ENCODE measurements at regions not wholly inside any gene's neighbourhood (a gene's known extent, or its start where the extent isn't known, plus 50 kb on each side); places are given as distances from the start of the nearest gene placed in this dataset.

- no peak for TF ChIP-seq ETS1 (IDR thresholded peaks at IDR 0.05)
- no peak for TF ChIP-seq EZH2phosphoT487 (IDR thresholded peaks at IDR 0.05; ENCODE audit: unreplicated experiment)
- no peak for TF ChIP-seq NANOG (IDR thresholded peaks at IDR 0.05; ENCODE audit: borderline replicate concordance)
These were observed 773.2 kb downstream of the FRK start (continued) for GRCh38 chr6:115287467-115287866.

- Histone ChIP-seq H3K4me2 (no peak overlapping the region), H4K20me1 (replicated peaks; ENCODE audit: insufficient read depth) (no peaks in the 10 kb centered on the region), H2AFZ (no peak overlapping the region), H3K79me2 (replicated peaks; ENCODE audit: insufficient read depth) (no peaks in the 10 kb centered on the region), H3K27me3 (ENCODE audit: insufficient read depth) (no peaks in the 10 kb centered on the region), H3K9me2 (ENCODE audit: insufficient read depth) (peaks cover 4% of the 10 kb centered on the region), H3K4me1 (ENCODE audit: insufficient read depth) (no peaks in the 10 kb centered on the region), H3K27ac (ENCODE audit: low read depth) (no peak overlapping the region), H3K36me3 (ENCODE audit: insufficient read depth) (no peaks in the 10 kb centered on the region), H3K4me3 (no peak overlapping the region), H3F3A (replicated peaks; ENCODE audit: low read depth) (no peaks in the 10 kb centered on the region)
- ATAC-seq: no peak
- Mint-ChIP-seq H3K27me3 (ENCODE audit: insufficient read depth, low read depth, poor library complexity) (no peaks in the 10 kb centered on the region), H3K9me3 (peaks cover 15% of the 10 kb centered on the region), H3K4me1 (no peaks in the 10 kb centered on the region), H3K27ac (no peak overlapping the region), H3K36me3 (ENCODE audit: low read depth) (peaks cover 14% of the 10 kb centered on the region), H3K4me3 (no peak overlapping the region)
- peak; percentile 10 for DNase-seq (ENCODE audit: low spot score)
- TF ChIP-seq NANOG (IDR thresholded peaks at IDR 0.05; ENCODE audit: borderline replicate concordance) (no peak), EZH2 (IDR thresholded peaks at IDR 0.05; ENCODE audit: low read depth, unreplicated experiment) (no peak), POLR2AphosphoS5 (IDR thresholded peaks at IDR 0.05; ENCODE audit: low read depth) (no peak), EZH2phosphoT487 (IDR thresholded peaks at IDR 0.05; ENCODE audit: unreplicated experiment) (no peak), STAT1 (IDR thresholded peaks at IDR 0.05; ENCODE audit: unreplicated experiment) (no peak)
These were observed 783.7 kb downstream of the FRK start for GRCh38 chr6:115276881-115277565.

- H3K4me3 Mint-ChIP-seq: no peak overlapping the region
- Histone ChIP-seq H3K4me1 (ENCODE audit: insufficient read depth) (0 out of 2 replicates have a peak, but pooled peaks cover 7% of the 10 kb centered on the region), H4K20me1 (replicated peaks; ENCODE audit: insufficient read depth) (no peaks in the 10 kb centered on the region), H3K9me2 (ENCODE audit: insufficient read depth) (peaks cover 4% of the 10 kb centered on the region), H2AFZ (no peak overlapping the region), H3K79me2 (replicated peaks; ENCODE audit: insufficient read depth) (no peaks in the 10 kb centered on the region), H3K27ac (ENCODE audit: low read depth) (no peak overlapping the region), H3K4me2 (no peak overlapping the region), H3K4me3 (no peak overlapping the region), H3K27me3 (ENCODE audit: insufficient read depth) (no peaks in the 10 kb centered on the region), H3F3A (replicated peaks; ENCODE audit: low read depth) (no peaks in the 10 kb centered on the region), H3K36me3 (ENCODE audit: insufficient read depth) (no peaks in the 10 kb centered on the region)
- H3K27me3 Mint-ChIP-seq (ENCODE audit: insufficient read depth, low read depth, poor library complexity): no peaks in the 10 kb centered on the region
- H3K4me1 Mint-ChIP-seq: peaks cover 4% of the 10 kb centered on the region
- ATAC-seq (no peak), DNase-seq (ENCODE audit: low spot score) (peak; percentile 14)
- no peak overlapping the region for H3K27ac Mint-ChIP-seq
- H3K36me3 Mint-ChIP-seq (ENCODE audit: low read depth): peaks cover 21% of the 10 kb centered on the region
- peaks cover 21% of the 10 kb centered on the region for H3K9me3 Mint-ChIP-seq
- no peak for TF ChIP-seq CTCF (conservative IDR thresholded peaks at IDR 0.05; ENCODE audit: low read depth in 2 of 2)
- no peak for TF ChIP-seq REST (IDR thresholded peaks at IDR 0.05; ENCODE audit: unreplicated experiment)
- no peak for TF ChIP-seq EZH2phosphoT487 (IDR thresholded peaks at IDR 0.05; ENCODE audit: unreplicated experiment)
- TF ChIP-seq ETS1 (IDR thresholded peaks at IDR 0.05): no peak
- no peak for TF ChIP-seq CREB1 (CRISPR knock-in tag; IDR thresholded peaks at IDR 0.05; ENCODE audit: low read depth)
- no peak for TF ChIP-seq ZNF114 (CRISPR knock-in tag; IDR thresholded peaks at IDR 0.05)
- TF ChIP-seq JUNB (IDR thresholded peaks at IDR 0.05; ENCODE audit: unreplicated experiment): no peak
- TF ChIP-seq NANOG (IDR thresholded peaks at IDR 0.05; ENCODE audit: borderline replicate concordance): no peak
- TF ChIP-seq ZNF331 (CRISPR knock-in tag; IDR thresholded peaks at IDR 0.05; ENCODE audit: low read depth): no peak
These were observed 788.4 kb downstream of the FRK start for GRCh38 chr6:115272311-115272710.

Data from GM23338 (cell line).